ENCODE measurements at regions not wholly inside any gene's neighbourhood (a gene's known extent, or its start where the extent isn't known, plus 50 kb on each side); places are given as distances from the start of the nearest gene placed in this dataset.

GRCh38 chr22:47698906-47699305 lies 936.5 kb downstream of the TBC1D22A start:
- no peak overlapping the region for H3K27ac ChIP-seq
- TF ChIP-seq, protein P1, sequence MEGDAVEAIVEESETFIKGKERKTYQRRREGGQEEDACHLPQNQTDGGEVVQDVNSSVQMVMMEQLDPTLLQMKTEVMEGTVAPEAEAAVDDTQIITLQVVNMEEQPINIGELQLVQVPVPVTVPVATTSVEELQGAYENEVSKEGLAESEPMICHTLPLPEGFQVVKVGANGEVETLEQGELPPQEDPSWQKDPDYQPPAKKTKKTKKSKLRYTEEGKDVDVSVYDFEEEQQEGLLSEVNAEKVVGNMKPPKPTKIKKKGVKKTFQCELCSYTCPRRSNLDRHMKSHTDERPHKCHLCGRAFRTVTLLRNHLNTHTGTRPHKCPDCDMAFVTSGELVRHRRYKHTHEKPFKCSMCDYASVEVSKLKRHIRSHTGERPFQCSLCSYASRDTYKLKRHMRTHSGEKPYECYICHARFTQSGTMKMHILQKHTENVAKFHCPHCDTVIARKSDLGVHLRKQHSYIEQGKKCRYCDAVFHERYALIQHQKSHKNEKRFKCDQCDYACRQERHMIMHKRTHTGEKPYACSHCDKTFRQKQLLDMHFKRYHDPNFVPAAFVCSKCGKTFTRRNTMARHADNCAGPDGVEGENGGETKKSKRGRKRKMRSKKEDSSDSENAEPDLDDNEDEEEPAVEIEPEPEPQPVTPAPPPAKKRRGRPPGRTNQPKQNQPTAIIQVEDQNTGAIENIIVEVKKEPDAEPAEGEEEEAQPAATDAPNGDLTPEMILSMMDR (conservative IDR thresholded peaks at IDR 0.05): no peak

GRCh38 chr22:47697861-47698260 lies 935.4 kb downstream of the TBC1D22A start:
- TF ChIP-seq, protein P1 (conservative IDR thresholded peaks at IDR 0.05): no peak
- no peak overlapping the region for H3K27ac ChIP-seq

GRCh38 chr22:47696776-47697175 lies 934.3 kb downstream of the TBC1D22A start:
- H3K27ac ChIP-seq: no peak overlapping the region
- TF ChIP-seq, protein P1 (conservative IDR thresholded peaks at IDR 0.05): no peak

- H3K27ac ChIP-seq: no peak overlapping the region
- TF ChIP-seq, protein P1 (conservative IDR thresholded peaks at IDR 0.05): no peak
Measured at GRCh38 chr22:47695176-47695575, 932.7 kb downstream of the TBC1D22A start.

GRCh38 chr22:47694536-47695130 lies 932.2 kb downstream of the TBC1D22A start:
- no peak overlapping the region for H3K27ac ChIP-seq

GRCh38 chr22:47693606-47694005 lies 931.2 kb downstream of the TBC1D22A start:
- H3K27ac ChIP-seq: no peak overlapping the region
- TF ChIP-seq, protein P1 (conservative IDR thresholded peaks at IDR 0.05): no peak

More at GRCh38 chr22:47694536-47695130, 932.2 kb downstream of the TBC1D22A start:
- TF ChIP-seq, protein P1 (conservative IDR thresholded peaks at IDR 0.05): no peak

DNA sequence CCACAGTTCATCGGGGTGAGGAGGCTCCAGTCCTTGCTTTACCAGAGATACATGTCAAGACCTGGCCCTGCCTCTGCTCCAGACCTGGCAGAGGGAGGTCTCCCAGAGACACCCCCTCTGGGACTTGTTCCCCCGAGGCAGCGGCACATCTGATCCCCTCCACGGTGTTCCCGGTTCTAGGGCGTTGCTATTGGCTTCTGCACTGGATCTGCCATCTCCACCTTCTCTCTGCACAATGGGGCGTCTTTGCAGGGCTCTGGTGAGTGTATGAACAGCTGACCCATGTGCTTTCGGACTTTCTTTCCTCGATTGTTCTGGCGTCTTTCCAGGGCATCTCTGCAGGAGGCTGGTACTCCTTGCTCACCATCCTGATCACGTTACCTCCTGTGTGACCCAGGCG lies 930.4 kb downstream of the TBC1D22A start:
- TF ChIP-seq, protein P1 (conservative IDR thresholded peaks at IDR 0.05): no peak
- no peak overlapping the region for H3K27ac ChIP-seq

Data from VCaP (cell line).